GM19025 (cell line): ENCODE measurements at regions not wholly inside any gene's neighbourhood (a gene's known extent, or its start where the extent isn't known, plus 50 kb on each side); places are given as distances from the start of the nearest gene placed in this dataset.

ENCODE experiments used
- ATAC-seq: cut with Tn5 transposase; IDR thresholded peaks from one replicate; pipeline ENCODE4 v1.9.1; 2021; ENCODE audit warnings: mild to moderate bottlenecking, low read depth, moderate library complexity; ENCODE audit not compliant: unreplicated experiment

GRCh38 chr2:34403512-34403911 lies 804.4 kb upstream of the FAM98A start:
- no peak for ATAC-seq

GRCh38 chr2:34402376-34402775 lies 803.3 kb upstream of the FAM98A start:
- ATAC-seq: no peak

GRCh38 chr2:34401186-34401585 lies 802.1 kb upstream of the FAM98A start:
- no peak for ATAC-seq

GRCh38 chr2:34388446-34388845 lies 789.3 kb upstream of the FAM98A start:
- ATAC-seq: no peak

GRCh38 chr2:34387536-34387935 lies 788.4 kb upstream of the FAM98A start:
- ATAC-seq: no peak

GRCh38 chr2:34379586-34379985 lies 780.5 kb upstream of the FAM98A start:
- no peak for ATAC-seq

GRCh38 chr2:34373586-34374233 lies 774.6 kb upstream of the FAM98A start:
- ATAC-seq: no peak

GRCh38 chr2:34372967-34373366 lies 773.9 kb upstream of the FAM98A start:
- no peak for ATAC-seq

GRCh38 chr2:34371711-34372110 lies 772.6 kb upstream of the FAM98A start:
- ATAC-seq: no peak

GRCh38 chr2:34368304-34368703 lies 769.2 kb upstream of the FAM98A start:
- no peak for ATAC-seq

- no peak for ATAC-seq
Observed at GRCh38 chr2:34365932-34366331, 766.8 kb upstream of the FAM98A start.

- ATAC-seq: no peak
Observed at GRCh38 chr2:34365512-34365911, 766.4 kb upstream of the FAM98A start.

- no peak for ATAC-seq
Observed at GRCh38 chr2:34353509-34354113, 754.5 kb upstream of the FAM98A start.

- ATAC-seq: no peak
Observed at GRCh38 chr2:34349527-34349926, 750.4 kb upstream of the FAM98A start.

- no peak for ATAC-seq
Observed at GRCh38 chr2:34345030-34345429, 745.9 kb upstream of the FAM98A start.

- no peak for ATAC-seq
Observed at GRCh38 chr2:34340307-34340706, 741.2 kb upstream of the FAM98A start.

GRCh38 chr2:34337735-34338134 lies 738.6 kb upstream of the FAM98A start:
- no peak for ATAC-seq

- ATAC-seq: no peak
Observed at GRCh38 chr2:34332813-34333212, 733.7 kb upstream of the FAM98A start.

GRCh38 chr2:34320056-34320455 lies 721.0 kb upstream of the FAM98A start:
- ATAC-seq: no peak

GRCh38 chr2:34317797-34318196 lies 718.7 kb upstream of the FAM98A start:
- no peak for ATAC-seq

- no peak for ATAC-seq
Observed at GRCh38 chr2:34316788-34317187, 717.7 kb upstream of the FAM98A start.

- no peak for ATAC-seq
Observed at GRCh38 chr2:34311816-34312215, 712.7 kb upstream of the FAM98A start.

- no peak for ATAC-seq
Observed at GRCh38 chr2:34308140-34308539, 709.0 kb upstream of the FAM98A start.
